SK-N-SH treated with all-trans-retinoic acid at 6 μM for 48 hours (cell line): ENCODE measurements at regions not wholly inside any gene's neighbourhood (a gene's known extent, or its start where the extent isn't known, plus 50 kb on each side); places are given as distances from the start of the nearest gene placed in this dataset.

Experiments
- ATAC-seq: fragments of 200-7000 bp; cut with Tn5 transposase; 3 replicates; pipeline ENCODE4 v1.9.1; 2020; ENCODE audit warnings: mild to moderate bottlenecking, moderate library complexity
- ARNTL ChIP-seq: fragments of 450-650 bp; formaldehyde crosslinking; IDR thresholded peaks from 2 replicates; pipeline ENCODE4 v1.5.0; 2020; ENCODE audit warnings: low read depth, mild to moderate bottlenecking, moderate library complexity, borderline replicate concordance
- BACH2 ChIP-seq: fragments of 250-450 bp; sonication (Bioruptor Pico); IDR thresholded peaks from 2 replicates; pipeline ENCODE4 v1.9.0; 2021; ENCODE audit warnings: mild to moderate bottlenecking, borderline replicate concordance
- CSDC2 ChIP-seq: fragments of 250-450 bp; sonication (Bioruptor Pico); IDR thresholded peaks from 2 replicates; pipeline ENCODE4 v1.5.0; 2020; ENCODE audit warnings: mild to moderate bottlenecking, moderate library complexity
- ISL1 ChIP-seq: fragments of 250-450 bp; sonication (Bioruptor Pico); IDR thresholded peaks from 2 replicates; pipeline ENCODE4 v2.1.2; 2022; ENCODE audit warnings: mild to moderate bottlenecking, moderate library complexity
- PPARA ChIP-seq: fragments of 250-450 bp; sonication (Bioruptor Pico); IDR thresholded peaks from 2 replicates; pipeline ENCODE4 v1.5.0; 2020; ENCODE audit warnings: mild to moderate bottlenecking, borderline replicate concordance
- RARB ChIP-seq: fragments of 250-450 bp; sonication (Bioruptor Pico); IDR thresholded peaks from 2 replicates; pipeline ENCODE4 v1.8.0; 2021; ENCODE audit warnings: mild to moderate bottlenecking, moderate library complexity
- SNAI2 ChIP-seq: fragments of 250-450 bp; sonication (Bioruptor Pico); IDR thresholded peaks from 2 replicates; pipeline ENCODE4 v1.5.0; 2020; ENCODE audit warnings: mild to moderate bottlenecking, moderate library complexity
- TCF4 ChIP-seq: fragments of 250-450 bp; sonication (Bioruptor Pico); IDR thresholded peaks from 2 replicates; pipeline ENCODE4 v1.8.0; 2021; ENCODE audit warnings: mild to moderate bottlenecking, moderate library complexity, borderline replicate concordance
- TOX ChIP-seq: fragments of 250-450 bp; sonication (Bioruptor Pico); IDR thresholded peaks from 2 replicates; pipeline ENCODE4 v1.8.0; 2021; ENCODE audit warnings: mild to moderate bottlenecking, moderate library complexity, borderline replicate concordance
- ZFP3 ChIP-seq: fragments of 250-450 bp; sonication (Bioruptor Pico); IDR thresholded peaks from 2 replicates; pipeline ENCODE4 v1.5.0; 2020; ENCODE audit warnings: mild to moderate bottlenecking, moderate library complexity
- ZFP30 ChIP-seq: fragments of 450-650 bp; formaldehyde crosslinking; IDR thresholded peaks from 2 replicates; pipeline ENCODE4 v1.5.0; 2022; ENCODE audit warnings: mild to moderate bottlenecking, moderate library complexity
- ZNF565 ChIP-seq: fragments of 450-650 bp; formaldehyde crosslinking; conservative IDR thresholded peaks from 2 replicates; pipeline ENCODE4 v1.5.0; 2020; ENCODE audit warnings: low read depth, mild to moderate bottlenecking, moderate library complexity
- ZNF8 ChIP-seq: fragments of 450-650 bp; formaldehyde crosslinking; IDR thresholded peaks from 2 replicates; pipeline ENCODE4 v1.5.0; 2020; ENCODE audit warnings: mild to moderate bottlenecking, moderate library complexity
- TF ChIP-seq, protein P1 (sequence below): fragments of 250-450 bp; sonication (Bioruptor Pico); IDR thresholded peaks from 2 replicates; pipeline ENCODE4 v1.5.1; 2020; ENCODE audit warnings: low read depth, mild to moderate bottlenecking, moderate library complexity
- TF ChIP-seq, protein P2 (sequence below): fragments of 250-450 bp; sonication (Bioruptor Pico); IDR thresholded peaks from 2 replicates; pipeline ENCODE4 v1.5.1; 2021; ENCODE audit warnings: mild to moderate bottlenecking, moderate library complexity
- TF ChIP-seq, protein P3 (sequence below): fragments of 250-450 bp; sonication (Bioruptor Pico); IDR thresholded peaks from 2 replicates; pipeline ENCODE4 v1.8.0; 2021; ENCODE audit warnings: low read depth, mild to moderate bottlenecking, moderate library complexity, borderline replicate concordance
- TF ChIP-seq, protein P4 (sequence below): fragments of 250-450 bp; sonication (Bioruptor Pico); IDR thresholded peaks from 2 replicates; pipeline ENCODE4 v1.8.0; 2020; ENCODE audit warnings: mild to moderate bottlenecking, moderate library complexity, borderline replicate concordance
- TF ChIP-seq, protein P5 (sequence below): fragments of 250-450 bp; sonication (Bioruptor Pico); IDR thresholded peaks from 2 replicates; pipeline ENCODE4 v1.5.0; 2020; ENCODE audit warnings: mild to moderate bottlenecking, moderate library complexity

DNA sequence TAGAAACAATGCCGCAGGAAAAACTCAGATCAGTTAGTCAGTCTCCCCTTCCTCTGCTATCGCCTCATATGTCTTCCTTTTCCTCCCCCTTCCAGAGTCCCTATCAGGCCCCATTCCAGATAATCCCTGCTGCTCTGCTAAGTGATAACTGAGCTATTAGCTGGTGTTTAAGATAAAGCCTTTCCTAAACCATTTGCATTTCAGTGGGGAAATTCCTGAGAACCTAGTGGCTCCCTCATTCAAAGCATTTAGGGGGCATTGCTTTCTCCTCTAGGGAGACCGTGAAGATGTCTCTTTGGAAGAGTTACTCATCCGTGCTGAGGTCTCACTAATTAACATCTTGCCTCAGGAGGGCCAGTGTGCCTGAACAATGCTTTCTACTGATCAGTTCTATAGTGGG, 401.6 kb downstream of the NPIPA7 start:
- ATAC-seq = no peak
- TF ChIP-seq PPARA (no peak), TOX (CRISPR knock-in tag) (no peak), ISL1 (CRISPR knock-in tag) (no peak)
- TF ChIP-seq, protein P1, sequence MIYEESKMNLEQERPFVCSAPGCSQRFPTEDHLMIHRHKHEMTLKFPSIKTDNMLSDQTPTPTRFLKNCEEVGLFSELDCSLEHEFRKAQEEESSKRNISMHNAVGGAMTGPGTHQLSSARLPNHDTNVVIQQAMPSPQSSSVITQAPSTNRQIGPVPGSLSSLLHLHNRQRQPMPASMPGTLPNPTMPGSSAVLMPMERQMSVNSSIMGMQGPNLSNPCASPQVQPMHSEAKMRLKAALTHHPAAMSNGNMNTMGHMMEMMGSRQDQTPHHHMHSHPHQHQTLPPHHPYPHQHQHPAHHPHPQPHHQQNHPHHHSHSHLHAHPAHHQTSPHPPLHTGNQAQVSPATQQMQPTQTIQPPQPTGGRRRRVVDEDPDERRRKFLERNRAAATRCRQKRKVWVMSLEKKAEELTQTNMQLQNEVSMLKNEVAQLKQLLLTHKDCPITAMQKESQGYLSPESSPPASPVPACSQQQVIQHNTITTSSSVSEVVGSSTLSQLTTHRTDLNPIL (CRISPR knock-in tag) = no peak

DNA sequence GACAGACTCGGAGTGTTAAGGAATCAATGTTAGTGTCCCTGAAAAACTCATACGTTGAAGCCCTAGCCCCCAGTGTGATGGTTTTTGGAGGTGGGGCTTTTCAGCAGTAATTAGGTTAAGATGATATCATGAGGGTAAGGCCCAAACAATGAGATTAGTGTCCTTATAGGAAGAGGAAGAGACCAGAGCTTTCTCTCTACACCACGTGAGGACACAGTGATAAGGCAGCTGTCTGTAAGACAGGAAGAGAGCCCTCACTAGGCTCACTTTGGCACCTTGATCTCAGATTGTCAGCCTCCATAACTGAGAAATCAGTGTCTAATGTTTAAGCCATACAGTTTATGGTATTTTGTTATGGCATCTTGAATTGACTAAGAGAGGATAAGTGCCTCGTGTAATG, 403.2 kb downstream of the NPIPA7 start:
- TF ChIP-seq, protein P2, sequence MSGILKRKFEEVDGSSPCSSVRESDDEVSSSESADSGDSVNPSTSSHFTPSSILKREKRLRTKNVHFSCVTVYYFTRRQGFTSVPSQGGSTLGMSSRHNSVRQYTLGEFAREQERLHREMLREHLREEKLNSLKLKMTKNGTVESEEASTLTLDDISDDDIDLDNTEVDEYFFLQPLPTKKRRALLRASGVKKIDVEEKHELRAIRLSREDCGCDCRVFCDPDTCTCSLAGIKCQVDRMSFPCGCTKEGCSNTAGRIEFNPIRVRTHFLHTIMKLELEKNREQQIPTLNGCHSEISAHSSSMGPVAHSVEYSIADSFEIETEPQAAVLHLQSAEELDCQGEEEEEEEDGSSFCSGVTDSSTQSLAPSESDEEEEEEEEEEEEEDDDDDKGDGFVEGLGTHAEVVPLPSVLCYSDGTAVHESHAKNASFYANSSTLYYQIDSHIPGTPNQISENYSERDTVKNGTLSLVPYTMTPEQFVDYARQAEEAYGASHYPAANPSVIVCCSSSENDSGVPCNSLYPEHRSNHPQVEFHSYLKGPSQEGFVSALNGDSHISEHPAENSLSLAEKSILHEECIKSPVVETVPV (CRISPR knock-in tag) = no peak
- TF ChIP-seq, protein P3, sequence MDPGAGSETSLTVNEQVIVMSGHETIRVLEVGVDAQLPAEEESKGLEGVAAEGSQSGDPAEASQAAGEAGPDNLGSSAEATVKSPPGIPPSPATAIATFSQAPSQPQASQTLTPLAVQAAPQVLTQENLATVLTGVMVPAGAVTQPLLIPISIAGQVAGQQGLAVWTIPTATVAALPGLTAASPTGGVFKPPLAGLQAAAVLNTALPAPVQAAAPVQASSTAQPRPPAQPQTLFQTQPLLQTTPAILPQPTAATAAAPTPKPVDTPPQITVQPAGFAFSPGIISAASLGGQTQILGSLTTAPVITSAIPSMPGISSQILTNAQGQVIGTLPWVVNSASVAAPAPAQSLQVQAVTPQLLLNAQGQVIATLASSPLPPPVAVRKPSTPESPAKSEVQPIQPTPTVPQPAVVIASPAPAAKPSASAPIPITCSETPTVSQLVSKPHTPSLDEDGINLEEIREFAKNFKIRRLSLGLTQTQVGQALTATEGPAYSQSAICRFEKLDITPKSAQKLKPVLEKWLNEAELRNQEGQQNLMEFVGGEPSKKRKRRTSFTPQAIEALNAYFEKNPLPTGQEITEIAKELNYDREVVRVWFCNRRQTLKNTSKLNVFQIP = no peak
- TF ChIP-seq ARNTL (CRISPR knock-in tag) = no peak
- no peak for TF ChIP-seq SNAI2 (CRISPR knock-in tag)
- no peak for TF ChIP-seq ZNF565 (CRISPR knock-in tag)
- ATAC-seq = no peak

DNA sequence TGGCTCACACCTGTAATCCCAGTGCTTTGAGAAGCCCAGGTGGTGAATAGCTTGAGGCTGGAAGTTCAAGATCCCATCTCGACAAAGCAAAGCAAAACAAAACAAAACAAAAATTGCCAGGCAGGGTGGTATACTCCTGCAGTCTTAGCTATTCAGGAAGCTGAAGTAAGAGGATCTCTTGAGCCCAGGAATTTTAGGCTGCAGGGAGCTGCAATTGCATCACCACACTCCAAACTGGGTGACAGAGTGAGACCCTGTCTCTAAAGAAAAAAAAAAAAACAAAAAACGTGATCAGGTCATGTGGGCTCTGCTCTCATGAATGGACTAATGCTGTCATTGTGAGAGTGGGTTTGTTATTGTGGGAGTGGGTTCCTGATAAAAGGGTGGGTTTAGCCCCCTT, 409.1 kb downstream of the NPIPA7 start:
- TF ChIP-seq ZNF565 (CRISPR knock-in tag) (no peak), RARB (CRISPR knock-in tag) (no peak), ZFP3 (CRISPR knock-in tag) (no peak), ZNF8 (CRISPR knock-in tag) (no peak), ZFP30 (CRISPR knock-in tag) (no peak)
- TF ChIP-seq, protein P4, sequence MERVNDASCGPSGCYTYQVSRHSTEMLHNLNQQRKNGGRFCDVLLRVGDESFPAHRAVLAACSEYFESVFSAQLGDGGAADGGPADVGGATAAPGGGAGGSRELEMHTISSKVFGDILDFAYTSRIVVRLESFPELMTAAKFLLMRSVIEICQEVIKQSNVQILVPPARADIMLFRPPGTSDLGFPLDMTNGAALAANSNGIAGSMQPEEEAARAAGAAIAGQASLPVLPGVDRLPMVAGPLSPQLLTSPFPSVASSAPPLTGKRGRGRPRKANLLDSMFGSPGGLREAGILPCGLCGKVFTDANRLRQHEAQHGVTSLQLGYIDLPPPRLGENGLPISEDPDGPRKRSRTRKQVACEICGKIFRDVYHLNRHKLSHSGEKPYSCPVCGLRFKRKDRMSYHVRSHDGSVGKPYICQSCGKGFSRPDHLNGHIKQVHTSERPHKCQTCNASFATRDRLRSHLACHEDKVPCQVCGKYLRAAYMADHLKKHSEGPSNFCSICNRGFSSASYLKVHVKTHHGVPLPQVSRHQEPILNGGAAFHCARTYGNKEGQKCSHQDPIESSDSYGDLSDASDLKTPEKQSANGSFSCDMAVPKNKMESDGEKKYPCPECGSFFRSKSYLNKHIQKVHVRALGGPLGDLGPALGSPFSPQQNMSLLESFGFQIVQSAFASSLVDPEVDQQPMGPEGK (CRISPR knock-in tag) = no peak

DNA sequence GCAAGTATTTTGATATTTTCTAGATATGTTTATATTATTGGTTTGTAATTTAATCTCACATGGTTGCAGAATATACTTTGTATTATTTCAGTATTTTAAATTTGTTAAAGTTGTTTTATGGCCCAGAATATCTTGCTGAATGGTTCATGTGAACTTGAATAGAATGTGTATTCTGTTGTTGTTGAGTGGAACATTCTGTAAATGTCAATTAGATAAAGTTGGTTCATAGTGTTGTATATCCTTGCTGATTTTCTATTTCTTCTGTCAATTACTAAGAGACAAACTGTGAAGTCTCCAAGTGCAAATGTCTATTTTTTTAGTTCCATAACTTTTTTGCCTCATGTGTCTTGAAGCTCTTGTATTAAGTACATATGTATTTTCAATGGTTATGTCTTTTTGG, 411.7 kb downstream of the NPIPA7 start:
- no peak for ATAC-seq
- TF ChIP-seq, protein P1 (CRISPR knock-in tag) = no peak
- TF ChIP-seq, protein P3 = no peak
- TF ChIP-seq ZFP30 (CRISPR knock-in tag) (no peak), TCF4 (CRISPR knock-in tag) (no peak), ZFP3 (CRISPR knock-in tag) (no peak), BACH2 (no peak), CSDC2 (no peak), ARNTL (CRISPR knock-in tag) (no peak), TOX (CRISPR knock-in tag) (no peak), ZNF565 (CRISPR knock-in tag) (no peak), ISL1 (CRISPR knock-in tag) (no peak)
- TF ChIP-seq, protein P4 (CRISPR knock-in tag) = no peak
- TF ChIP-seq, protein P5, sequence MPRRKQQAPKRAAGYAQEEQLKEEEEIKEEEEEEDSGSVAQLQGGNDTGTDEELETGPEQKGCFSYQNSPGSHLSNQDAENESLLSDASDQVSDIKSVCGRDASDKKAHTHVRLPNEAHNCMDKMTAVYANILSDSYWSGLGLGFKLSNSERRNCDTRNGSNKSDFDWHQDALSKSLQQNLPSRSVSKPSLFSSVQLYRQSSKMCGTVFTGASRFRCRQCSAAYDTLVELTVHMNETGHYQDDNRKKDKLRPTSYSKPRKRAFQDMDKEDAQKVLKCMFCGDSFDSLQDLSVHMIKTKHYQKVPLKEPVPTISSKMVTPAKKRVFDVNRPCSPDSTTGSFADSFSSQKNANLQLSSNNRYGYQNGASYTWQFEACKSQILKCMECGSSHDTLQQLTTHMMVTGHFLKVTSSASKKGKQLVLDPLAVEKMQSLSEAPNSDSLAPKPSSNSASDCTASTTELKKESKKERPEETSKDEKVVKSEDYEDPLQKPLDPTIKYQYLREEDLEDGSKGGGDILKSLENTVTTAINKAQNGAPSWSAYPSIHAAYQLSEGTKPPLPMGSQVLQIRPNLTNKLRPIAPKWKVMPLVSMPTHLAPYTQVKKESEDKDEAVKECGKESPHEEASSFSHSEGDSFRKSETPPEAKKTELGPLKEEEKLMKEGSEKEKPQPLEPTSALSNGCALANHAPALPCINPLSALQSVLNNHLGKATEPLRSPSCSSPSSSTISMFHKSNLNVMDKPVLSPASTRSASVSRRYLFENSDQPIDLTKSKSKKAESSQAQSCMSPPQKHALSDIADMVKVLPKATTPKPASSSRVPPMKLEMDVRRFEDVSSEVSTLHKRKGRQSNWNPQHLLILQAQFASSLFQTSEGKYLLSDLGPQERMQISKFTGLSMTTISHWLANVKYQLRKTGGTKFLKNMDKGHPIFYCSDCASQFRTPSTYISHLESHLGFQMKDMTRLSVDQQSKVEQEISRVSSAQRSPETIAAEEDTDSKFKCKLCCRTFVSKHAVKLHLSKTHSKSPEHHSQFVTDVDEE (CRISPR knock-in tag) = no peak
- TF ChIP-seq, all 23 proteins: peak for 0

More for the DNA sequence above, 409.1 kb downstream of the NPIPA7 start:
- ATAC-seq = no peak
